ENCODE measurements at regions not wholly inside any gene's neighbourhood (a gene's known extent, or its start where the extent isn't known, plus 50 kb on each side); places are given as distances from the start of the nearest gene placed in this dataset.

DNA sequence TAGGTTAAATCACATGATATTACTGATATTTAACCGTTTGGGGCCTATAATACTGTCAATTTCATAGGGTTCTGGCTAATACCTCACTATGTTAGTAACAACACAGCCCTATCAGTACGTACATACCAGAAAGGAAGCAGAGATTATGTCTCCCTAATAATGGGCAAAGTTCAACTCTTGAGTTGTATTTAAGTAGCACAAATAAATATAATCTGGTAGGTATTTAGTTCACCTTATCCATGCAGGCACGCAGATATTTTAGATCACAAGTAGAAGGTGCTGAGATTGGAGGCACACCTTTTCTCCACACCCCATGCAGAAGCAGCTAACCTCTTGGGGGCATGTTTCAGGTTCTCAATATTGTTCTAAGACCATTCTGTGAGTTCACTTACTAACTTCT, 118.9 kb downstream of the IRS1 start:
- no peak for DNase-seq (ENCODE audit: low spot score)

DNA sequence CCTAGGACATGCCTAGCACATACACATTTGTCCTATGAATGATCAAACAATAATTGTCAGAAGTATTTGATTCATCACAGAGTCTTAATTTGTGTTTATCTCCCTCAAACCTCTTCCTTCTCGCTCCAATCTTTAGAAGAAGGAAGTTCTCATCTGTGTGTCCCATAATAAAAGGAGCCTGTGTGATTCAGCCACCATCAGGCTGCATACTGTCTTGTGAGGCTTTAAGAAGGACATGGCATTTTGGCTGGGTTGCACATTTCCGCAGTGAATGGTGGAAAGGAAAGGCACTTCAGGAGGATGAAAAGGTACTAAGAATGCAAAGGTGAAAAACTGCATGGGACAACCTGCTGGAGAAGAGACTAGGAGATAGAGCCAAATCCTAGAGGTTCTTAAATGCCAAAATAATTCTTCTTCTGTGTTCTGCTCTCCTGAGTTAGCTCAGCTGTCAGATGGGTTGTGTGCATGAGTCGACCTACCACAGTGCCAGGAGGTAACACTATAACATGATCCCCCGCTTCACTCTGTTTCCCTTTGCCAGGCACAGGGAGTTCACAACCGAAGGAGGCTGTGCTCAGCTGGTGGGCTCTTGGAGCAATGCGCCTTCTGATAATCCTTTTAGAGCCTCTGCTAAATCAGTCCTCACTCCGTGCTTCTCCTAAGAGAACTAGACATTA, 120.1 kb downstream of the IRS1 start:
- no peak for DNase-seq (ENCODE audit: low spot score)

DNA sequence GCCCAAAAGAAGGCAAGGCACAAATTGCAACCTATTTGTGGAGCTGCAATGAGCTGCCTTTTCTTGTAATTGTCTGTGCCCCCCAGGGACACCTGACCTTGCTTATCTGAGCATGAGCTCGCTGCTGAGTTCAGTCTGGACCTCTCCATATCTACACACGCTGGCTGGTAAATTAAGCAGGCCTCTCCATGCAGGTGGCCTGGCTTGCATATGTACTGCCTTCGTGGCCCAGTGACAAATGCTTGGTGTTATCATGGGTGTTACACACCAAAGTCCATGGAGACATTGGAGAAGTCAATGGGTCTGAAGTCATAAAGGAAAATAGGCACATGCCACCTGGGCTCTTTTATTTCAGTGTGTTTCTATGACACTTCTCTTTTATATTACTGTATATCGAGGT, 121.2 kb downstream of the IRS1 start:
- no peak for DNase-seq (ENCODE audit: low spot score)

DNA sequence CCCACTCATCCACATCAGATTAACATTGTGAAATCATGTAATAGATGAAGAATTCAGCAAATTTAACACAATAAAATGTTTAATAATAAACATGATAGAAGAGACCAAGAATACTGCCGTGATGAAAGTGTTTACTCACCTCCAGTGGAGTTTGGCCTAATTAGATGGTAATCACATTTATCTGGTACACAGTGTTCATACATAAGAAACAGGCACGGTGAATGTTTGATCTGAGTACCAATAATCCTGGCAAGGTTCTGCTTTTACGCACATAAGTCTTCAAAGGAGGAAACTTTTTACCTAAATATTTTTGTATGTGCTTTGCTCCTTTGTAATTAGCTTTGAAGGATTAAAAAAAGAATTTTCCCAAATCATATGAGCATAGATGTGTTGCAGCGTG, 122.5 kb downstream of the IRS1 start:
- DNase-seq (ENCODE audit: low spot score), result no peak

DNA sequence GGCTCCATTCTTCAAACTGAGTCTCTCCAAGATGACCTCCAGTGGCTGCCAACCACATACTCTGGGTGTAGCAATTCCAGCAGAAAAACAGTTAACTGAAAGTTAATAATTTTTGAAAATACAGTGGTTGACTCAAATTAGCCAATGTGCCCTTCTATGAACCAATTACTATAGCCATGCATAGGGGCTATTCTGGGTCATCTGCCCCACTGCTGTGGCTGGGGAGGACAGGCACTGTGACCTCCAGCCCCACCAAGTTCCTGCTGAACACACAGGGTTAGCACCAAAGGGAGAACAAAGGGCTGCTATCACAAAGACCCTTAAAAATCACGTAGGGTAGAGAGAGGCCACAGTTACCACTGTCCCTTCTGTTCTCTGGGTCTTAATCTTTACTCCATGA, 123.0 kb downstream of the IRS1 start:
- no peak for DNase-seq (ENCODE audit: low spot score)

DNA sequence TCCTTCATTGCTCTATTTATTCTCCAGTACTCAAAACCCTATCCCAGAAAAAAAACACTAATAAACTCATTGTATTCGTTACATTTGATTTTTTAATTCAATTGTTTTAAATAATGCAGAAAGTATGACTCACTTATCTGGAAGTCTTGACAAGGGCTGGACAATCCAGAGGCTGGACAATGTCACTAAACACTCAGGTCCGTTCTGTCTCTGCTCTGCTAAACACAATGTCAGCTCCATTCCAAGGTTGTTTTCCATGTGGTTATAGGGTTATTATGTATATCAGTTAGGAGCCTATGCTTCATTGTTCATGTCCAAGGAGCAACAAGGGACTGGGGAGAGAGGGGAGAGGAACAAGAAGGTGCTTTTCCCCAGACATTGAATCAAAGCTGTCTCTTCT, 125.5 kb downstream of the IRS1 start:
- DNase-seq (ENCODE audit: low spot score), result no peak

DNA sequence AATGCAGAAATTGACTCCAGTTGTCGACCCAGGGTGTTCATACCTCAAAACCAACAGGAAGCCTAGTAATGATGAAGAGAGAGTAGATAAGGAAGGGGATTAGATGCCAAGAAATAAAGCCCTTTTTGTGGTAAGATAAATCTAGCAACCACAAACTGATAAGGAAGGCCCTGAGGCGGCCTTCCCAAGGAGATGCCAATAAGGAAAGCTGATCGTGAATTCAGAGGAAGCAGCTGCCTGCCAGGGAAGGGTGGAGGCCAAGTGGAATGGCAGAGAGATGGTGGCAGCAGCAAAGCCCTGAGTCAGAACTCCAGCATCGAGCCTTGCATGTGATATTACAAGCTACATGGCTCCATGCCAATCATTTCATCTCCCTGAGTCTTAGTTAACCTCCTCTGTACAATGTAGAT, 126.3 kb downstream of the IRS1 start:
- DNase-seq (ENCODE audit: low spot score), result peak; percentile 66

DNA sequence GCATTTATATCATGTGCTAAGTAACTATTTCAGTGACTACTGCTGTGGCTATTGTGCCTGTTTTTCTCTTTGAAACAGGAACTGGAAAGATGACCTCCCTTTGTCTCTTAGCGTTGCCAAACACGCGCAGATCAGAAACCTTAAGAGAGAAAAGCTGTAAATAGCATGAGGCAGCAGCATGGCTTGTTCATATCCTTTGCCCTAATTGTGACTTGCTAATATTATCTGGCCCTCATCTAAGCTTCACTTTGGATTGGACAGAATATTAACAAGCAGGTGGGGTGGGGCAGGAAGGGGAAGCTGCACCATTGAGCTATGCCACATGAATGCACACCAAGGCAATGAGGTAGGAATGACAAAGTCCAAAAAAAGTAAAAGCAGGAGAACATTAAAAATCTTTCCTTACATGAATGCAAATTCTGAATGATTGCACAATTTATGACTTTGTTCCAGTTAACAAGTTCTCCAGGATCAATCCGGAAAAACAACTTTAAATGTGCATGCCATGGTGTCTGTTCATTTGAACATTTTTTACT, 128.4 kb downstream of the IRS1 start:
- DNase-seq (ENCODE audit: low spot score), result no peak

DNA sequence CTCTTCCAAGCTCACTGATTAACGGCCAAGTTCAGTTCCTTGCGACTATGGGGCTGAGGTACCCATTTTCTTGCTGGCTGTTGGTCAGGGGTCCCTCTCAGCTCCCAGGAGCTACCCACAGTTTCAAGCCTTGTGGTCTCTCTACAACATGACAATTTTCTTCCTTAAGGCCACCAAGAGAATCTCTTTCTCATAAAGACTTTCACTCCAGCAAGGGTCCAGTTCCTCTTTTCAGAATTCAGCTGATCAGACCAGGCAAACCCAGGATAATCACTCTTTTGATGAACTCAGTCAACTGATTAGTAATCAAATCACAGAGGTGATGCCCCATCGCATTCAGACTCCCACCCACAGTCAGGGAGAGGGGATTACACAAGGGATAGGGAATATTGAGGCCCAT, 129.7 kb downstream of the IRS1 start:
- no peak for DNase-seq (ENCODE audit: low spot score)

DNA sequence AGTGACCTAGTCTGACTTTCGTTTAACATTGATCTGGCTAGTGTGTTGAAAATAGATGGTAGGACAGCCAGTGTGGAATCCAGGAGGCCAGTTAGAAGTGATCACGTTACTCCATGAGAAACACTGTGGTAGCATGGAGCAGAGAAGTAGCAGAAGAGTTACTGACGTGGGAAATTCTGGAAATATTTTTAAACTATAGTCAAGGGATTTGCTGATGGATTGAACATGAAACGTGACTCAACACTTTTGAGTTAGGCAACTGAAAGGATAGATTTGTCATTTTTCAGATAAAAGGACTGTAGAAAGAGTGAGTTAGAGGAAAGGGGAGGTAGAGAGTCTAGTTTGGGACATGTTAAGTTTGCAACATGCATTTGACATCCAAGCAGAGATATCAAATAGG, 130.4 kb downstream of the IRS1 start:
- no peak for DNase-seq (ENCODE audit: low spot score)

DNA sequence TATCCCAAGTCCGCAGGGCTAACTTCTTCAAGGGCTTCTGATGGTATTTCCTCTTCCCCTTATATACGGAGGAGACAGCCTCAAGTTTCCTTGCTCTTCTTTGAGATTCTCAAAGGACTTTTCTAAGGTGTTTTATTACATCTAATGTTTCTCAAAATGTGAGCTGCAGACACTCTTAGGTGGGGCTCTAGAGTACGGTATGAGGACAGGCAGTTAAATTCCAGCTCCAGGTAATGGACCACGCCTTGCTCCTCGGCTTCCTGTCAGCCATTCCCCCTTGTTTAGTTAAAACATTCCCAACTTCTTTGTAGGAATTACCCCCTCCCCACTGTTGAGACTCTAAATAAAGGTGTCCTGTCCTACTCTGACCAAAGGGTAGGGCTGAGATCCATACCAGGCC, 131.9 kb downstream of the IRS1 start:
- DNase-seq (ENCODE audit: low spot score), result no peak

DNA sequence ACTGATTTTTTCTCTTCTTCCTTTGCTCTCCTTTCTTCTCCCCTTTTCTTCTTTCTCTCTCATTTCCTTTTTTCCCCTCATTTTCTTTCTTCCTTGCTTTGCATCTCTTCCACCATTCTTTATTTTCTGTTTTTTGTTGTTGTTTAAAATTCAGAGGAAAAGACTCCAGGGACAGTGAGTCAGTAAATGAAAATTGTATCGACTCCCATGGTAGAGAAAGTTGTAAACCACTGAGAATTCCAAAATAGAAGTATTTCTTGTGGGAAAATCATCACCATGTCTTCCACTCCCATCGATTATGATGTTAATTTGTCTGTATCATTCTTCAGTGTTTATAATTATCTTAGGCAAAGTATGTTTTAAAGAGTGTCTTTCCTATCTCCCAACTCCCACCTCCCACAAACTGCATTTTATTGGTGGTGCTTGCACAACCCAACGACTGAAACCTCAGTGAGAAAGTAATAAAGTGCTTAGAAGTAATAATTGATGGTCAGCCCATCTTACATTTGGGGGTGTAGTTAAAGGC, 134.3 kb downstream of the IRS1 start:
- DNase-seq (ENCODE audit: low spot score), result peak; percentile 34

DNA sequence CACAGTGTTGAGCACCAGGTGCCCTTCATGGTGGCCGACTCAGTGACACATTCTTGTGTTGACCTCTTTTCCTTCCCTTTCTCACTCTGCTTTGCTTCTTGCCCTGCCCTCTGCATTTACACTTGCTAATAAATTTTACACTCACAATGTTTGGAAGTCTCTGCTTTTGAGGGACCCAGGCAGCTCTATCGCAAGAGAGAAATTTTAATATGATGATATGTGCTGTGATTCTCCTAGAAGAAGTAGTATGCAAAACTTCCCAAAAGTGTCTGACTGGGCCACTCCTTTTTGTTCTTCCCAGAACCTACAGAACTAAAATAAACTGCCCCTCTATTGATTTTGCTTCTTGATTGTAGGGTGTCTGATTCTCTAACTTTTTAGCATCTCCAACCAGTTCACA, 135.0 kb downstream of the IRS1 start:
- DNase-seq (ENCODE audit: low spot score), result no peak

DNA sequence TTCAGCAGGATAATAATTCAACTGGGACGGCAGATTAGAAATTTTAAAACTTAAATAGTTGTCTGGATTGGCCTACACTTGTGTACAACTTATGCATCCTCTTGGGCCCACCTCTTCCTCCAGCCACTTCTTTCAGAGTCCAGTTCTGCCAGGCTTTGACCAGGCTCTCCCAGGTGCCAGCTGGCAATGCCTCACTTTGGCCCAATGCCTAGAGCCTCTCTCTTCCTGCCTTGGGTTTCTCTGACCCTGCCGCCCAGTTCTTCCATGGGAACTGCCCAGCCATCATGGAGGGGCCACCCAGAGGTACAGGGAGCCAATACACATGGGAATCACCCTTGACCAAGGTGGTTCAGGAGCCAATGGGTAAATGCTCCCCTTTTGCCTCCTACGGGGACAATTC, 135.5 kb downstream of the IRS1 start:
- DNase-seq (ENCODE audit: low spot score), result no peak

DNA sequence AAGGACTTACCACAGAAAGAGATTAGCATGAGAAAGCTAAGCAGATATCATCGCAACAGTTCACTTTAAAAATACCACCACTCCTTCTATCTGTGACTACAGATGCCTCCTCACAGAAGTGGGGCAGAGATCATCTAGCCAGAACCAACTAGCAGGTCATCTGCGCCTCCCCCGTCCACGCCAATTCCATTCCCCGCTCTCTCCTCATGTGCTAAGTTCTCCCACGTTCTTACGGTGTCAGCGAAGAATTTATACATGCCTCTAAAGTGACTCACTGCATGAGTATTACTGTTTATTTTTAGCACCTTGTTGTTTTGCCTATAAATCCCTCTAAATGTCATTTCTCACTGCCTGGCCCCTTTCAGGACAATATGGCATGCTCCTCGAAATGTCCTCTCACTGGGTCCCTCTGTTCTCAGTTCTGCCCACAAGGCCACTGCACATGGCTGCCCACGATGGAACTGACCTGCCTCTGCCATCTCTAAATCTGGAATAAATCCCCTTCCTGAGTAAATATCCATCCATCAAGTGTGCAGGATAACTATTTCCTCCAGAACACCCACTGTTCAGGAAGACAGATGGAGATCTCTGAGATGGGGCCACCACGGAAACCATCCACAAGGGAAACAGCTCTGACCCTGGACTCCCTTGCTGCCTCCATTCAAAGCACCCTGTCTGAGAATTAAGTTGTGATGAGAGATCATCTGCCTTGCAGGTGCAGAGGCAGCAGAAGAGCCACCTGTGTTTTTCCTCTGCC, 137.7 kb downstream of the IRS1 start:
- peak; percentile 87 for DNase-seq (ENCODE audit: low spot score)

DNA sequence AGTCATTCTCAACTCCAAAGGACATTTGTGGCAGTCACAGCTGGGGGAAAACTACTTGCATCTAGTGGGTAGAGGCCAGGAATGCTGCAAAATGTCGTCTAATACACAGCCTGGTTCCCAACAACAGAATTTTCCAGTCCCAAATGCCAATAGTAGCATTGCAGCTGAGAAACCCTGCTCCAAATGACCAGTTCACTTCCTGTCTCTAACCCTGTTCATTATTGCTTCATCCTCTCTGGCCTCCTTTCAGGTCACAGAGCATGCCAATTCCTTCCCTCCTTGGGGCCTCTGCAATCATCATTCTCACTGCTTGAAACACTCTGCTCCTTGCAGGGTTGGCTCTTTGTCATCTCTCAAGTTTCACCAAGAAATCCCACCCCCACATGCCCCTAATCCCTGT, 139.1 kb downstream of the IRS1 start:
- peak; percentile 90 for DNase-seq (ENCODE audit: low spot score)

DNA sequence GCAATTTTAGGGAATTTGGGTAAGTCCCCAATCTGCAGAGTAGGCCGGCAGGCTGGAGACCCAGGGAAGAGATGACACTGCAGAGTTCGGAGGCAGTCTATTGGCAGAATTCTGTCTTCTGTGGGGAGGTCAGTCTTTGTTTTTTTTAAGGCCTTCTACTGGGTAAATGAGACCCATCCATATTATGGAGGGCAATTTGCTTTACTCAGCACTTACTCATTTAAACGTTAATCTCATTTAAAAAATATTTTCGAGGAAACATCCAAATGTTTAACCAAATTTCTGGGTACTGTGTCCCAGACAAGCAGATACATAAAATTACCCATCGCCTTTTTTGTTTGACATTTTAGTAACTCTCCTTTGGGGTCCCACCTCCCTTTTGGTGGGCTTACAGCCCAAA, 139.5 kb downstream of the IRS1 start:
- no peak for DNase-seq (ENCODE audit: low spot score)

DNA sequence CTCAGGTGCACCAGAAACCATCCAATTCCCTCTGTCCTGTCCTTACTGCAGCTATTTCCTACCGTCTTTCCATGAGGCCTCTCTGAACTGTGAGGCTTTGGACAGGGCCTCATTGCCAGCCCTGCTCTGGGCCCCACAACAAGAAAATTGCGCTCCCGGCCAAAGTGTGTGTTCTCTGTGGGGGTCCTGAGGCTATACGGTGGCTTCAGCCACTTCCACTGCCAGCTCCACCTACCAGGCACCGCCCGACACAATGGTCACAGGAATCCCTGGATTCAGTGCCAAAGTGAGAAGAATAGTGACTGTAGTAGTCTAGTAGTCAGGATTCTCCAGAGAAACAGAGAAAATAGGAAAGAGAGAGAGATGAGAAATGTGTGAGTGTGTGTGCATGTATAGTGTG, 140.2 kb downstream of the IRS1 start:
- no peak for DNase-seq (ENCODE audit: low spot score)

DNA sequence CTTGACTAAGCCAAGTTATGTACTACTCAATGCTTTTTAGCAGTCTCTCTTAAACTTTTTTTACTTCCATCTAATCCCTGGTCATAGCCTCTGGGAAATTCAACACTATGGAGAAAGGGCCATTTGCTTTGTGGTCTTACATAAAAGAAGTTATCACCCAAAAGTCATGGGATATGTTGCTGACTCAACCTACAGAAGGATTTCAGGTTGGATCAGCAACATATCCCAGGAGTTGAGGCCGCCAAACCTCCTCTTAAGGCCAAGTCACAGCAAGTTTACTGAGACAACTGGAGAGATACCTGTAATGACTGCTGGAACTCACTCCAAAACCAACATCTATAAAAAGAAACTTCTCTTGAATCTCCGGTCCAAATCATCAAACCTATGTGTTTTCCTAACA, 141.1 kb downstream of the IRS1 start:
- no peak for DNase-seq (ENCODE audit: low spot score)

DNA sequence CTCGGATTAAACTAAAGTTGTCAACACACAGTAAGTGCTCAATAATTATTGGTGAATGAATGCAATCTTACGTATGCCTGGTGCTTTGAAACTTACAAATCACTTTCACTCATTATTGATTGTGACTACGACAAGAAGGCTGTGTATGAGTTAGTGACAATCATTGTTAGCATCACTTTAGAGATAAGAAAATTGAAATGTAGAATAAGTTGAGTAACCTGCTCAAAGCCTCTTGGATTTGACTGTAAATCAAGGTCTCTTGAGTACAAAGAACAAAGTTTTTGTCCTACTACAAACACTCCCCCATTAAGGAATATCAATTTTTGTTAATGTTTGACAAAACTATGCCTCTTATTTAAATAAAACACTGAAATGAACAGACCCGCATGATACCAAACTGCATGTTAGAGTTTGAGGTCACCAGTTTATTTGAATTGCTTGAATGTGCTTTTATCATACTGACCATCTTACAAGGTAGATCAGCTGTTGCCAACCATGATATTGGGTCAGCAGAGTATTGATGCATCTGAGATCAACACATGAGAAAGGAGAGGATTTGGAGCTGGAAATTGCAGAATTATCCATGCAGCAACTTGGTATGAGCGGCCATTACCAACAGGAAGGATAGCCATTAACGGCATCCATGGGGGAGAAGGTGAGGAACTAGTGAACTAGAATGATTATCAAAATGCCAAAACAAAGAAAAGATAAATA, 142.1 kb downstream of the IRS1 start:
- no peak for DNase-seq (ENCODE audit: low spot score)

DNA sequence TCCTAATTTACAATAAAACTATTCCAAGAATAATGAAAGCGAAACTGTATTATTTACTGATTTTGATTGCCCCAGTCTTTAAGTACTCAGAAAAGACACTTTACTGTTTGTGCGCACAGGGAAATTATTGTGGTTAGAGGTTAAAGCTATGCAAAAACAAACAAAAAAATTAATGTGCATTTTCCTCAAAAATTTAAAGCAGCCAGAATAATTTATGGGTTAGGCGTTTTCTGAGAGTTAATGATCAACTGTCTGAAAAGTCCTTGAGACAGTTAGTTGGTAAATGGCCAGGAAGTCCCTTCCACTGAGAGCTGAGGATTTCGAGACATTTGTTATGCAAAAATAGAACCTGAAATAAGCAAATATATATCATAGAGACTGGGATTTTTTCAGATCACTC, 143.3 kb downstream of the IRS1 start:
- no peak for DNase-seq (ENCODE audit: low spot score)

DNA sequence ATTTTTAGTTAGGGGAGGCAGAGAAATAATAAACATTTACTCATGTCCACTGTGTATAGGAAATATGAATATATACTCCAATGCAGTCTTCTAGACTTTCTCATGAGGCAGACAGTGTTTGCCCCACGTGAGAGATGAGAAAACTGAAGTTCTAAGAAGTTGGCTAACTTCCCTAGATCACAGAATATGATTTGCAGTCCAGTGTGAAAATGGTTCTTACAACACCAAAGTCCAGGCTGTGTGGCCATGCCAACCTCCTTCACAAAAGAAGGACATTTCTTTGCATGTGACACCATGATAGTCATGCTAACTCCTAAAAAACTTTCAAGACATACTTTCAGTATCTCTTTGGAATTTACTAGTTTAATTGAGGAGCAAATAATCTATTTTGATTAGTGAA, 143.7 kb downstream of the IRS1 start:
- DNase-seq (ENCODE audit: low spot score), result peak; percentile 34

Measured in AG08395 (cell line).